Left hindlimb (tissue), 1 donor: ENCODE measurements at regions not wholly inside any gene's neighbourhood (a gene's known extent, or its start where the extent isn't known, plus 50 kb on each side); places are given as distances from the start of the nearest gene placed in this dataset.
A peak's percentile ranks its signal among the peaks of the same experiment; 100 is the strongest.
"Not testable (repeated sequence)": the region's sequence is repeated elsewhere in the genome, so short reads cannot be mapped to it uniquely, and the experiment has no call there.

Experiments
- DNase-seq: peaks from one replicate; pipeline ENCODE4 v3.0.0-alpha.2; 2018

GRCh38 chr15:93940226-93940625, 291.1 kb upstream of the MCTP2 start:
- no peak for DNase-seq

GRCh38 chr15:93932164-93932776, 299.1 kb upstream of the MCTP2 start:
- DNase-seq, result no peak

GRCh38 chr15:93929375-93930094, 301.8 kb upstream of the MCTP2 start:
- peak; percentile 71 for DNase-seq

DNA sequence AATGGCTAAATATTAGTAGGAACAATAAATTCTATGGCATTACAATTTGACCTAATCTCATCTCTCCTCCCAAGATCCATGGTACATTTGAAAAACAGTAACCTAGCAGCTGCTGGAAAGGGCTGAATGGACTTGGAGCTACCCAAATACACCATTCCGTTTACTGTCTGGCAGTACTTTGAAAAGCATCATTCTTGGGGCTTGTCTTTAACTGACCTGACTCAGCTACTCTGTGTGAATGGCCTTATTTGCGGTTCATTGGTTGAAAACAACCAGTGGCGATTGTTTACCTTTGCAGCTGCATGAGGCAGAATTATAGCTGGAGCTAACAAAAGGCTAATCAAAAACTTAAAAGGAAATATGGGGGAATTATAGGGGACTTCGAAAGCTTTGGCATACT, 311.2 kb upstream of the MCTP2 start:
- DNase-seq, result no peak

- not testable (repeated sequence) for DNase-seq
Observed at GRCh38 chr15:93918801-93919200, 312.6 kb upstream of the MCTP2 start.

GRCh38 chr15:93917181-93917580, 314.2 kb upstream of the MCTP2 start:
- DNase-seq, result no peak

- DNase-seq, result no peak
Observed at GRCh38 chr15:93913871-93914270, 317.5 kb upstream of the MCTP2 start.

DNA sequence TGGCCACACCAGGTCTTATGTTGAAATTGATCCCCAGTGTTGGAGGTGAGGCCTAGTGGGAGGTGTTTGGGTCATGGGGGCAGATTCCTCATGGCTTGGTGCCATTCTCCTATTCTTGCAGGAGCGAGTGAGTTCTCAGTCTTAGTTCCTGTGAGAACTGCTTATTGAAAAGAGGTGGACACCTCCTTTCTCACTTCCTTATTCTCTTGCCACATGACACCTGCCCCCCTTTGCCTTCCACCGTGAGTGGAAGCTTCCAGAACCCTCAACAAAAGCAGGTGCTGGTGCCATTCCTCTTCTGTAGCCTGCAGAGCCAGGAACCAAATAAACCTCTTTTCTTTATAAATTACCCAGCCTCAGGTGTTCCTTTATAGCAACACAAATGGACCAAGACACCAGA, 318.1 kb upstream of the MCTP2 start:
- no peak for DNase-seq

DNA sequence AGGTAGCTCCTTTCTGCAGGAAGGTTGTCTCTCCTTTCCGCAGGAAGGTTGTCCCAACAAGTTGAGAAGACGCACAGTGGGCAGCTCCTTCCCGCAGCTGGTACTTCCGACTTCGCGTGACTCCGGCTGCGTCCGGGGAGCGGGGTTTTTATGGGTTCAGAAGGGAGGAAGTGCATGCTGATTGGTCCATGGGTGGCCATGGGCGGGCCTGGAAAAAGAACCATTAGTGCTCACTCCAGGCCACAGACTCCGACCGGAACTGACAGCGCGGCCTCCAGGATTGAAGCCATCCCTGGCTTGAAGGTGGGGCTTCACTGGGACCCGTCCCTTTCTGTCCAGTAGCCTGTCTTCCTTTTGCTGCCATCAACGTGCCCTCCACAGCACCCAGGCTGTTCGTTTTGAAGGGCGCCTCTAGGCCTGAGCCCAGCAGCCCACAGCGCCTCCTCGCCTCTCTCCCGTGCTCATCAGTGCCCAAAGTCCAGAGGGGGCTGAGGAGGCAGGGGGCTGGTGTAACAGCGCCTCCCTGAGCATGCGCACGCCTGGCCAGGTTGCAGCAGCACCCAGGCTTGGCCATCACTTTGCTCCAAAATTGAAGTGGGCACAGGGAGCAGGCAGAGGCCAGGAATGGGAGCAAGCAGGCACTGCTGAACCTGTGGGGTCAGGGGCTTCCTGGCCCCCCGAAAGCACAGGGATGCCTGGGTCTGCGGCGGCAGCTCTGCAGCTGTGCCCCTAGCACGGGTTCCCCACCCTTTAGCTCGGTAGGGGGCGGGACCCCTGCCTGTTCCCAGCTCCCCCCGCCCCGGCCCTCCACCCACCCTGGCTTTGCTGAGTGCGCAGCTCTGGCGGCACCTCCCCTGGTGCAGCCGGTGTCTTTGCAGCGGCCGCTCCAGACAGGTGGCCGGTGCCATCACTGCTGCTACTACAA, 330.6 kb upstream of the MCTP2 start:
- DNase-seq, result no peak

DNA sequence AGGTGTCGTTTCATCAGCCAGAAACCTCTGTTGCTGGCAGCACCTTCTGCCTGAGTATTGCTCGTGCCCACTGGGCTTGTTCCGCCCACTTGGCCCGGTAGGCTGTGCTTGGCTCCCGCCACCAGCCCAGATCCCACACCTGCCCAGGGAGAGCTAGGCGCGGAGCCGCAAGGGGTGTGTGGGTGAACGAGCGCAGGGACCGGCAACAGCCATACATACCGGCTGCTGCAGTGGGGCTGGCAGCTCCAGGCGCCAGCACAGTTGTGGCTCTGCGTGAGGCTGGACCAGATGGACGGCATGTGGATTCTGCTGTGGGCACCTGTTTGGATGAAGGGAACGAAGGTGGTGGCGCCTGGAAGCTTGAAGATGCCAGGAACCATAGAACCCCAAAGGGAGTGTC, 331.5 kb upstream of the MCTP2 start:
- DNase-seq, result no peak

DNA sequence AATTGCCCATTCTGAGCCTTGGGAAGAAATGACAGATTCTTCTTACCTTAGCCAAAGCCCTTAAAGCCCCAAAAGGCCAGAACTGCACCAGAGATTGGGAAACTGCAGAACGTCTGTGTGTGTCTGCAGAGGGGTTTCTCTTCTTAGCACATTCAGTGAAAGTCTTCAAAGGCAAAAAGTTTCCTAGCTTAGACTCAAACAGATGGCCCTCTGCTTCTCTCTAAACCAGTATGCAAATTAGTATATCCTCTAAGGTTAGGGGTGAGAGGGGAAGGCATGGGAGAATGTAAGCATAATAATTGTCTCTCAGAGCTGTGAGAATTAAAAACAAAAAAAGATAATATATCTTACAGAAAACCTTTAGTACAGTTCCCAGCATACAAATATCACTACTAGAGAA, 334.0 kb upstream of the MCTP2 start:
- DNase-seq, result no peak

DNA sequence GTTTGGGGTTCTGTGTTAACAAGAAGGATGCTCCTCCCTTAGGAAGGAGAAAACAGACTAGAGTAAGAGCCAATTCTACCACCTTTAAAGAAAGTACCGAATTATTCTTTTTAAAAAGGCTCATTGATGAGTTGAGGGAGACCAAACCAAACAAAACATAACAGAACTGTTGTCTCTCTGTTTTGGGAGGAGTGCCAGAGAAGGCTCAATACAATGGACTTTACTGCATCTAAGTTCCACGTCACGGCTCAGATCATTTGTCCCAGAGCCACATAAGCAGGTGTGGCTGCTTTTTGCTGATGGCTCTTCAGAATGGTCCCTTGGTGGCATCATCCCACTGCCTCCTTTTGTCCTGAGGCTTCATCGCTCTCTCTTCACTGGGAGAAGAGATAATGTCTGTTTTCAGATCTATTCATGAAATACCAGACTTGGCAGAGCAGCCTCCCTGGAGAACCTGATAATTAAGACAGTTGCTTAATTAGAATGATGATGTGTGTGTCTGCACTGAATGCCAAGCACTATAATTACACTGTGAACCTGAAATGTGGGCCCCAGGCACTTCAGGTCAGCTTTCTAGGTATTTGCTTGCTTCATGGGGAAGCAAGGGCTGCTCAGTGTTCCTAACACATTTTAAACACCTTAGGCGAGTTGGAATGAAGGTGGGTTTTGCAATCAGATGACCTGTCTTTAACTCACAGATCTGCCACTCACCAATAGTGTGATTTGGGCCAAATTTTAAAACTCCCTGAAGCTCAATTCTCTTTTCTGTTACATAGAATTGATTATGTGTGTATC, 335.2 kb upstream of the MCTP2 start:
- no peak for DNase-seq

DNA sequence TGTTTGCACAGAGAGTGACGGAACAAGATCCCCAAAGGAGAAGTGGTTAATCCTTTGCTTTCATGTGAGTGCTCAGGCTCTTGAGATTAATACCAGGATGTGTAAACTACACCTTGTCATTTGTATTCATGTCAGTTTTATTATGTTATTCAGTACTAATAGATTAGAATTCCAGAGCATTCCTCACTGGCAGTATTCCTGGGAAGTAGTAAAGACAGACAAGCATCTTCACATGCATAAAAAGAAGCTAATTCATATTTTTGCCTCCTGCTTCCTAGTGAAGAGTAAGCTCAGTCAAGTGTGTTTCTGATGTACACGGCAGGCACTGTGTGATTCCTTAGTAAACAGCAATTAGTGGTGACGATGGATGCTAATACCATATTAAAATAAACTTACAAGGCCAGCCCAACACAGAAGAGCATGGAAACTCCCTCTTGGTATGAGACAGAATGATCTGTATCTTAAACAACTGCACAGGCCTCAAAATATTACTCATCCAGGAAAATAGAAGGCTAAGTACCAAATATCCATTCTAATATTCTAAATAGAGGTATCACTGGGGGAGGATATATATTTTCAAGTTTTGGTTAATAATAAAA, 336.8 kb upstream of the MCTP2 start:
- DNase-seq, result no peak

DNA sequence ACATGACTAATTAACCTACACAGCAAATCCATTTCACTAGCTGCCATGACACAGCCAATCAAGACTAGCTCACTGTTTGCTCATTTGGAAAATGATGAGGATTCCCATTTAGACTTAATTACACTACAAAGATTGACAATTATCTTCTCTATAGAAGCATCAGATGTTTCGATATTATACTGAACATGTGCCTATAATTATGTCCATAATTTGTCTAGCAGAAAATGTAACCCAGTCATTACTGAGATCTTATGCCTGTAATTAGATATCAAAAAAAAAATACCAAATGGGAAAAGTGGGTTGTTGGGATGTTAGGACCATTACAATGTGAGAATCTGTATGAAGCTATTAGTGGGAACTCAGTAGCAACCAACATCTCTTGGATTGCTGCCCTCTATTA, 344.2 kb upstream of the MCTP2 start:
- no peak for DNase-seq

DNA sequence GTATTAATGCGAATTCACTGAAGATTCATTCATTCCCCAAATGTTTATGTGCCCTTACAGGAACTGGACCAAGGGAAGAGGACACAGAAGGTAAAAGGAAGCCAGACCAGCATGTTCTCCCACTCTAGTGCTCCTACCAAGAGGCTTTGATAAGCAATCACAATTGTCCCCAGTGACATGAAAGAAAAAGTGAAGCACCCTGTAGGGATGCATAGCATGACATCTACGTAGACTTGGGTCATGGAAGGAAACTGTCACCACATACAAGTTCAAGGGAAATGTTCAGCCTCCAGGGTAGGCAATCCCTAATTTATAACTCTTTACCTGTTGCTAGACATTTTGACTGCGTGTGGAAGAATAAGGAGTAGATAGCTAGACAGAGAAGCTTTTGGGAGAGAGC, 348.6 kb upstream of the MCTP2 start:
- no peak for DNase-seq

- DNase-seq, result no peak
Observed at GRCh38 chr15:93882141-93882540, 349.2 kb upstream of the MCTP2 start.

GRCh38 chr15:93881310-93881709, 350.1 kb upstream of the MCTP2 start:
- DNase-seq, result no peak

- no peak for DNase-seq
Observed at GRCh38 chr15:93880358-93880757, 351.0 kb upstream of the MCTP2 start.

GRCh38 chr15:93870583-93870982, 360.8 kb upstream of the MCTP2 start:
- DNase-seq, result no peak

DNA sequence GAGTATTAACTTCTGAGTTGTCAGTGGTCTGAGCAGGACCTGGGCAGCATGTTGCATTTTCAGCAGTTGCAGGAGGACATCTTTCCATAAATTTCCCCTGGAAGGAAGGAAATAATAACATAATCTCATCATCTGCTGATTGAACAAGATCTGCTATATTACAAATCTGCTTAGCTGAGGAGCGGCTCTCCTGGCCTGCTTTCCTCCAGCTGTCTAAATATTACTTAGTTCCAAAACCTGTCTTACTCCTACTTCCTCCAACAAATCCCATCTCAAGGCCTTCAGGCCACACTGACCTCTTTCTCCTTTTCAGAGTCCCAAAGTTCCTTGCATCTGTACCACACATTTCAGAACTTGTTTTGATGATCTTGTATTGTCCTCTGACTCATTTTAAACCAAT, 364.4 kb upstream of the MCTP2 start:
- no peak for DNase-seq

DNA sequence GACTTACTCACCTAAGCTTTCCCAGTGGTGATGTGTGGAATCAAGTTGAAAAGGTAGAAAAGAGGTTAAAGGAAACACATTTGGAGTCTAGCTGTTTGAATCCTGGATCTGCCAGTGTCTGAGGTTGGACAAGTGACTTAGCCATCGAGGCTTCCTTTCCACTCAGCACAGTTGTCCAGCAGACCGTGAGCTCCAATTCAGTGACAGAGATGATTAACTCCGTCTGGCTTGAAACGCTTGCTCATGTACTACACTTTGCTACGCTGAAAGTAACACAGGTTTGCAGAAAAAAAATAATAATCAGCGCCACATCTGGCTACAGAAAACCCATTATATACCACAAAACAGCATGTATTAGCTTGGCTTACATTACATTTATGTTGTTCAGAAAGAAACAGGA, 364.9 kb upstream of the MCTP2 start:
- no peak for DNase-seq

GRCh38 chr15:93865586-93865985, 365.8 kb upstream of the MCTP2 start:
- no peak for DNase-seq

DNA sequence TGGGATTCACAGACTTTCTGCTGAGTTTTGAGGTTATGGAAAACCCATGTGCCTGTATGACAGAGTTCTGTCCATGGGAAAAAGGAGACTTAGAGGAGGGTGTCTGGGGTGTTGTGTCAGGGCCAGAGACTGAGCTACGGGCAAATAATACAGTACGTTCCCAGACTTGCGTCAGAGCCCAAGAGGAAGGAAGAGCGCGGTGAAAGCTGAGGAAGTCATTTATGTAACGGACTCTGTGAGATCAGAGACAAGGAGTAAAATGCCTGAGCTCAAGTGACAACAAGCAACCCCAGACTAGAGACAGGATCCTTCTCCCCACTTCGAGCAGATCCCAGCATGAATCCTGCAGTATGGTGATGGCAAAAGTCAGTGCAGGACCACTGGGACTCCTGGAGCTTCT, 368.6 kb upstream of the MCTP2 start:
- no peak for DNase-seq
